ENCODE measurements at regions not wholly inside any gene's neighbourhood (a gene's known extent, or its start where the extent isn't known, plus 50 kb on each side); places are given as distances from the start of the nearest gene placed in this dataset.

DNA sequence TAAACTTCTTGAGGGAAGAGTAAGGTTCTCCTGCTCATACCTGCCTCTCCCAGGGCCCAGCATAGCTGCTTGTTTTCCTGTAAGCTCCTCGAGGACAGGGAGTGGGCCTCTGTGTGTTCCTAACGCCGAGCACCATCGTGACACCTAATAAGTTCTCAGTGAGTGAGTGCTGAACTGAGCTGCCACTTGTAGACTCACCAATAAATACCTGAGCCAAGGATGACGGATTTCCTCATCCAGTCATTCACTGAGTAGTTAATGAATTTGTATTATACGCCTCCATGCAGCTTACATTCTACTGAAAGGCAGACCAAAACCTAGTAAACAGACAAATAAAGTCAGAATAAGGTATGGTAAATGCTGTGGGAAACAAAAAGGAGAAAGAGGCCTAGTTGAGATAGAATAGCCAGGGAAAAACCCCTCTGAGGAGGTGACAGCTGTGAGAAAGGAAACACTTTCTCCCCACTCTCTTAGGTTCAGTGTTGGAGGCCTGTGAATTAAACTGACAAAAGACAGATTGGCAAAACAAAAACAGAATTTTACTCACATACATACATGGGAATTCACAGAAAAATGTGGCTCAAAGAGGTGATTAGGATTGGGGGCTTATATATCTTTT is 138.6 kb downstream of the B3GNT2 start:
- TF ChIP-seq, protein P1, sequence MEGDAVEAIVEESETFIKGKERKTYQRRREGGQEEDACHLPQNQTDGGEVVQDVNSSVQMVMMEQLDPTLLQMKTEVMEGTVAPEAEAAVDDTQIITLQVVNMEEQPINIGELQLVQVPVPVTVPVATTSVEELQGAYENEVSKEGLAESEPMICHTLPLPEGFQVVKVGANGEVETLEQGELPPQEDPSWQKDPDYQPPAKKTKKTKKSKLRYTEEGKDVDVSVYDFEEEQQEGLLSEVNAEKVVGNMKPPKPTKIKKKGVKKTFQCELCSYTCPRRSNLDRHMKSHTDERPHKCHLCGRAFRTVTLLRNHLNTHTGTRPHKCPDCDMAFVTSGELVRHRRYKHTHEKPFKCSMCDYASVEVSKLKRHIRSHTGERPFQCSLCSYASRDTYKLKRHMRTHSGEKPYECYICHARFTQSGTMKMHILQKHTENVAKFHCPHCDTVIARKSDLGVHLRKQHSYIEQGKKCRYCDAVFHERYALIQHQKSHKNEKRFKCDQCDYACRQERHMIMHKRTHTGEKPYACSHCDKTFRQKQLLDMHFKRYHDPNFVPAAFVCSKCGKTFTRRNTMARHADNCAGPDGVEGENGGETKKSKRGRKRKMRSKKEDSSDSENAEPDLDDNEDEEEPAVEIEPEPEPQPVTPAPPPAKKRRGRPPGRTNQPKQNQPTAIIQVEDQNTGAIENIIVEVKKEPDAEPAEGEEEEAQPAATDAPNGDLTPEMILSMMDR (IDR thresholded peaks at IDR 0.05) = no peak
- TF ChIP-seq POLR2A (IDR thresholded peaks at IDR 0.05) = no peak
